Tibial nerve (tissue), 3 donors: ENCODE measurements at regions not wholly inside any gene's neighbourhood (a gene's known extent, or its start where the extent isn't known, plus 50 kb on each side); places are given as distances from the start of the nearest gene placed in this dataset.
"Not testable (repeated sequence)": the region's sequence is repeated elsewhere in the genome, so short reads cannot be mapped to it uniquely, and the experiment has no call there.

Source experiments
- CTCF ChIP-seq, 5 experiments: fragments of 200-600 bp in 3 of 5; fragments of 450-650 bp in 2 of 5; sonication (generic) in 3 of 5; IDR thresholded peaks; one replicate each; pipeline ENCODE4 v1.5.1; 2016 to 2019; ENCODE audit warnings: antibody characterized with exemption in 5 of 5, mild to moderate bottlenecking in 3 of 5, moderate library complexity in 2 of 5
- POLR2A ChIP-seq, 2 donors: fragments of 450-650 bp; IDR thresholded peaks; one replicate each; pipeline ENCODE4 v1.6.1; 2017; ENCODE audit warnings: antibody characterized with exemption in 2 of 2, mild to moderate bottlenecking in 2 of 2, moderate library complexity in 2 of 2

- TF ChIP-seq POLR2A, CTCF (IDR thresholded peaks at IDR 0.05): not testable (repeated sequence)
These were observed 154.8 kb downstream of the GOLGA6L4 start for GRCh38 chr15:84390324-84390723.
